Suprapubic skin (tissue), 4 donors: ENCODE measurements at regions not wholly inside any gene's neighbourhood (a gene's known extent, or its start where the extent isn't known, plus 50 kb on each side); places are given as distances from the start of the nearest gene placed in this dataset.
"Not testable (repeated sequence)": the region's sequence is repeated elsewhere in the genome, so short reads cannot be mapped to it uniquely, and the experiment has no call there.

Experiments
- DNase-seq, 2 donors: peaks; one replicate each; pipeline ENCODE4 v3.0.0-alpha.2; 2019; ENCODE audit warnings: low spot score in 2 of 2
- H3K27ac ChIP-seq: fragments of 200-600 bp; sonication (generic); one replicate; pipeline ENCODE4 v1.5.1; 2019
- H3K27me3 ChIP-seq: fragments of 200-600 bp; sonication (generic); one replicate; pipeline ENCODE4 v1.5.1; 2019
- H3K36me3 ChIP-seq: fragments of 200-600 bp; sonication (generic); one replicate; pipeline ENCODE4 v1.5.1; 2019
- H3K4me1 ChIP-seq: fragments of 200-600 bp; sonication (generic); one replicate; pipeline ENCODE4 v1.5.1; 2019
- H3K4me3 ChIP-seq: fragments of 200-600 bp; sonication (generic); one replicate; pipeline ENCODE4 v1.5.1; 2019; ENCODE audit warnings: mild to moderate bottlenecking
- H3K9me3 ChIP-seq: fragments of 200-600 bp; sonication (generic); one replicate; pipeline ENCODE4 v1.5.1; 2019
- EP300 ChIP-seq: sonication (generic); formaldehyde crosslinking; IDR thresholded peaks from one replicate; pipeline ENCODE4 v1.6.1; 2017; ENCODE audit warnings: antibody characterized with exemption
- POLR2A ChIP-seq, 2 donors: fragments of 450-650 bp; IDR thresholded peaks; one replicate each; pipeline ENCODE4 v1.6.1; 2017; ENCODE audit warnings: antibody characterized with exemption in 2 of 2, mild to moderate bottlenecking in 2 of 2, moderate library complexity in 2 of 2
- POLR2AphosphoS5 ChIP-seq, 3 donors: sonication (generic); formaldehyde crosslinking; IDR thresholded peaks; one replicate each; pipeline ENCODE4 v1.6.1; 2017; ENCODE audit warnings: antibody characterized with exemption in 3 of 3
- WGBS: methylation state at CpG from one replicate; pipeline ENCODE4 v1.1.5; 2018; 5-methylcytosine and 5-hydroxymethylcytosine counted together
- TF ChIP-seq, protein P1 (sequence below), 2 donors: fragments of 200-600 bp in 1 of 2; fragments of 450-650 bp in 1 of 2; sonication (generic) in 1 of 2; IDR thresholded peaks; one replicate each; pipeline ENCODE4 v1.5.1; 2016 to 2019; ENCODE audit warnings: antibody characterized with exemption in 2 of 2, mild to moderate bottlenecking in 1 of 2, moderate library complexity in 1 of 2

- TF ChIP-seq, protein P1, sequence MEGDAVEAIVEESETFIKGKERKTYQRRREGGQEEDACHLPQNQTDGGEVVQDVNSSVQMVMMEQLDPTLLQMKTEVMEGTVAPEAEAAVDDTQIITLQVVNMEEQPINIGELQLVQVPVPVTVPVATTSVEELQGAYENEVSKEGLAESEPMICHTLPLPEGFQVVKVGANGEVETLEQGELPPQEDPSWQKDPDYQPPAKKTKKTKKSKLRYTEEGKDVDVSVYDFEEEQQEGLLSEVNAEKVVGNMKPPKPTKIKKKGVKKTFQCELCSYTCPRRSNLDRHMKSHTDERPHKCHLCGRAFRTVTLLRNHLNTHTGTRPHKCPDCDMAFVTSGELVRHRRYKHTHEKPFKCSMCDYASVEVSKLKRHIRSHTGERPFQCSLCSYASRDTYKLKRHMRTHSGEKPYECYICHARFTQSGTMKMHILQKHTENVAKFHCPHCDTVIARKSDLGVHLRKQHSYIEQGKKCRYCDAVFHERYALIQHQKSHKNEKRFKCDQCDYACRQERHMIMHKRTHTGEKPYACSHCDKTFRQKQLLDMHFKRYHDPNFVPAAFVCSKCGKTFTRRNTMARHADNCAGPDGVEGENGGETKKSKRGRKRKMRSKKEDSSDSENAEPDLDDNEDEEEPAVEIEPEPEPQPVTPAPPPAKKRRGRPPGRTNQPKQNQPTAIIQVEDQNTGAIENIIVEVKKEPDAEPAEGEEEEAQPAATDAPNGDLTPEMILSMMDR (IDR thresholded peaks at IDR 0.05), result no peak
- TF ChIP-seq POLR2AphosphoS5 (IDR thresholded peaks at IDR 0.05), result no peak
- no peak for TF ChIP-seq EP300
- TF ChIP-seq POLR2A (IDR thresholded peaks at IDR 0.05), result no peak
- no peaks in the 10 kb centered on the region for H3K9me3 ChIP-seq
- 61% methylated on average over 7 of the region's 7 CpGs for WGBS
These were observed 634.1 kb upstream of the RBFOX1 start for GRCh38 chr16:6698548-6698947.

GRCh38 chr16:6695666-6696065 is 637.0 kb upstream of the RBFOX1 start:
- H3K27me3 ChIP-seq, result no peaks in the 10 kb centered on the region
- H3K4me3 ChIP-seq, result no peak overlapping the region
- H3K36me3 ChIP-seq, result no peaks in the 10 kb centered on the region
- H3K4me1 ChIP-seq, result no peaks in the 10 kb centered on the region
- 51% methylated on average over 3 of the region's 3 CpGs for WGBS
- no peak for DNase-seq
- H3K27ac ChIP-seq, result no peak overlapping the region
- TF ChIP-seq POLR2A (IDR thresholded peaks at IDR 0.05) (no peak), POLR2AphosphoS5 (IDR thresholded peaks at IDR 0.05) (no peak), EP300 (no peak)
- TF ChIP-seq, protein P1 (IDR thresholded peaks at IDR 0.05), result no peak
- no peaks in the 10 kb centered on the region for H3K9me3 ChIP-seq

More at GRCh38 chr16:6698548-6698947, 634.1 kb upstream of the RBFOX1 start:
- Histone ChIP-seq H3K4me1 (no peaks in the 10 kb centered on the region), H3K36me3 (no peaks in the 10 kb centered on the region), H3K27me3 (no peaks in the 10 kb centered on the region), H3K4me3 (no peak overlapping the region), H3K27ac (no peak overlapping the region)
- DNase-seq, result no peak

DNA sequence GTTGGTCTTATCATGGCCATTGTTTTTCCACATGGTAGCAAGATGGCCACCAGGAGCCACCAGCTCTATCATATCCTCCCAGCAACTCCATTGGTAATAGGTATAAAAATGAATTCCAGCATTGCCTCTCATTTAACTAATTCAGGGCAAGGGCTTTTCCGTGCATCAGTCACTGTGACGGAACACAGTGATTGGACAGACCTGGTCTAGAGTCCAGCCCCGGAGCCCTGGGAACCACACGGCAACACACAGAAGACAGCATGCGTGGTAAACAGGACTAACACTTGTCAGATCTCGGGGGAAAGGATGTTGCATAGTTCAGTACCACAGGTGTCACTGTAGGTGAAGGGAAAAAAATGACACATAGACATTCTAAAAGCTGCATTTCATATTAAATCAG is 638.0 kb upstream of the RBFOX1 start:
- TF ChIP-seq POLR2A (IDR thresholded peaks at IDR 0.05) (no peak), EP300 (no peak), POLR2AphosphoS5 (IDR thresholded peaks at IDR 0.05) (no peak)
- TF ChIP-seq, protein P1 (IDR thresholded peaks at IDR 0.05), result no peak
- no peaks in the 10 kb centered on the region for H3K36me3 ChIP-seq
- no peaks in the 10 kb centered on the region for H3K9me3 ChIP-seq
- no peak overlapping the region for H3K4me3 ChIP-seq
- DNase-seq, result no peak
- H3K27me3 ChIP-seq, result no peaks in the 10 kb centered on the region
- no peaks in the 10 kb centered on the region for H3K4me1 ChIP-seq
- no peak overlapping the region for H3K27ac ChIP-seq
- 78% methylated on average over 6 of the region's 6 CpGs for WGBS

- H3K36me3 ChIP-seq, DNase-seq, H3K27ac ChIP-seq, H3K4me1 ChIP-seq, H3K9me3 ChIP-seq, H3K4me3 ChIP-seq, H3K27me3 ChIP-seq: not testable (repeated sequence)
- 84% methylated on average over 2 of the region's 2 CpGs for WGBS
These were observed 639.2 kb upstream of the RBFOX1 start for GRCh38 chr16:6693418-6693817.

GRCh38 chr16:6692874-6693273 is 639.8 kb upstream of the RBFOX1 start:
- H3K9me3 ChIP-seq, result no peaks in the 10 kb centered on the region
- H3K27me3 ChIP-seq, result no peaks in the 10 kb centered on the region
- no peak overlapping the region for H3K27ac ChIP-seq
- no peak overlapping the region for H3K4me3 ChIP-seq
- TF ChIP-seq, protein P1 (IDR thresholded peaks at IDR 0.05), result no peak
- TF ChIP-seq EP300 (no peak), POLR2AphosphoS5 (IDR thresholded peaks at IDR 0.05) (no peak), POLR2A (IDR thresholded peaks at IDR 0.05) (no peak)
- WGBS, result 79% methylated on average over 5 of the region's 5 CpGs
- H3K36me3 ChIP-seq, result no peaks in the 10 kb centered on the region
- H3K4me1 ChIP-seq, result no peaks in the 10 kb centered on the region
- no peak for DNase-seq

- no peak for TF ChIP-seq EP300
- TF ChIP-seq, protein P1 (IDR thresholded peaks at IDR 0.05), result no peak
- no peak for TF ChIP-seq POLR2AphosphoS5 (IDR thresholded peaks at IDR 0.05)
- TF ChIP-seq POLR2A (IDR thresholded peaks at IDR 0.05), result no peak
- H3K27me3 ChIP-seq, result no peaks in the 10 kb centered on the region
- 48% methylated on average over 4 of the region's 4 CpGs for WGBS
These were observed 641.9 kb upstream of the RBFOX1 start for GRCh38 chr16:6690741-6691140.

More at GRCh38 chr16:6690741-6691140, 641.9 kb upstream of the RBFOX1 start:
- Histone ChIP-seq H3K4me1 (no peaks in the 10 kb centered on the region), H3K36me3 (no peaks in the 10 kb centered on the region), H3K4me3 (no peak overlapping the region), H3K27ac (no peak overlapping the region), H3K9me3 (no peaks in the 10 kb centered on the region)
- no peak for DNase-seq
